Retinal pigment epithelial cell (primary cell): ENCODE measurements at regions not wholly inside any gene's neighbourhood (a gene's known extent, or its start where the extent isn't known, plus 50 kb on each side); places are given as distances from the start of the nearest gene placed in this dataset.

Experiments used
- DNase-seq: peaks from one replicate; pipeline ENCODE4 v3.0.0-alpha.2; 2010; ENCODE audit warnings: low read depth
- H3K4me3 ChIP-seq: 2 replicates; pipeline ENCODE4 v1.5.1; 2011; ENCODE audit warnings: mild to moderate bottlenecking, low read length, control low read depth, moderate library complexity
- CTCF ChIP-seq: conservative IDR thresholded peaks from 2 replicates; pipeline ENCODE4 v1.5.1; 2011; ENCODE audit warnings: low read depth, low read length, control low read depth, inconsistent platforms

DNA sequence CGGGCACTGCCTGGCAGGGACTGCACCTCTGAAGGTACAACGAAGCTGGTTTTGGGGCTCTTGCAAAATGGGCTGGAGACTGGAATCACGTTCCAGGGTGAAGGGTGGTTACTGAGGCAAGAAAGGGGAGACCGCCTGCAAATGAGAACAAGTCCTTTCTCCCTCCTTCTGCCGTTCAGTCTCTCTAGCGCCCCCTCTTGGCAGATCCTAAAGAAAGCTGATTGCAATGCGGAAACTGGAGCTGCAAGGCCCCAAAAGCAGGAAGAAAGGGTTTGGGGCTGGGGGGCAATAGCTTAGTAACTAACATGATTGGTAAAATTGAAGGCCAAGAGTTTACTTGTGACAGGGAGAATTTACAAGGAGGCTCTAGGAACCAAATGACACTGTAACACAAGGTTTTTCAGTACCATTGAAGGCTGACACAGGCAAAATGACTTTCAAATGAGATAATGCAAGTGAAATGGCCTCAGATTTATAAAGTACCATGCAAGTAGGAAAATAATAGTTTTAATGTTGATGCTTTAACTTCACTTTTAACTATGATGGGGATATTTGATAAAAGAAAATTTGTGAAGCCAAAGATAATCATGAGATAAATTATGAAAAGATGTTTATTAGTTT, 222.7 kb upstream of the HAND2 start:
- no peak overlapping the region for H3K4me3 ChIP-seq
- peak; percentile 55 for TF ChIP-seq CTCF
- no peak for DNase-seq

DNA sequence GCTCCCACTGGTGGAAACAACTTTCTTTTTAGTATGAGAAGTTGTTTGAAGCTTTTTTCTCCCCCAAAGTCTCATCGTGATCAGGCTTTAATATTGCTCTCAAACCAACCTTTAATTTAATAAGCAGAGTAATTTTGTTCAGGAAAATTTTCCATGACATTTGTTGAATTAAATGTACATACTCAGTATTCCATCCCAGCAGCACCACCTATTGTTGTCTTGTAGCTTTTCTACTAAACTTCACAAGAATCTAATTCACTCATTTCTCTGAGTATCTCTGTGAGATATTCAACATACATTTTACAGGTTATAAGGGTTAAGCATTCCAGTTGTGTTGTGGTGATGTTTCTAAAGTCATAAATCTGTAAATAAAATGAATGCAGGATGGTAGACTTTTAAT, 218.3 kb upstream of the HAND2 start:
- TF ChIP-seq CTCF = peak; percentile 25
- DNase-seq = no peak
- no peak overlapping the region for H3K4me3 ChIP-seq

- DNase-seq = no peak
- no peak overlapping the region for H3K4me3 ChIP-seq
- no peak for TF ChIP-seq CTCF
Measured at GRCh38 chr4:173747537-173748257, 217.7 kb upstream of the HAND2 start.

- no peak overlapping the region for H3K4me3 ChIP-seq
- no peak for TF ChIP-seq CTCF
- DNase-seq = no peak
Measured at GRCh38 chr4:173746424-173746823, 216.4 kb upstream of the HAND2 start.

DNA sequence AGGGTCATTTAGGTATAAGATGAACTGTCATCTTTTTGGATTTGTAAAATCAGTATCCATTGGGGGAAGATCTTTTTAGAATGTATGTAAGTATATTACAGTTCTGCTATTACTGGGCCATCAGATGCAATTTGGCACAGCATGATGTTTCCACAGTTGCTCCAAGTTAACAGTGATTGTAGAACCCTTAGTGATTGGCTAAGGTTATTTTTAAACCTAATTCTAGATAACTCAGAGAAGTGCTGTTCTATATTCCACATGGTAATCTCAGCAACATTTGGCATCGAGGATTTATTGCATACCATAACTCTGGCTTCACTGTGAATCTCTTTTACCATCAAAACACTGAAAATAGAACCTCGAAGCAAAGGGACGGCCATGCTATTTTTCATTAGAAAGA, 215.7 kb upstream of the HAND2 start:
- DNase-seq = no peak
- TF ChIP-seq CTCF = no peak
- no peak overlapping the region for H3K4me3 ChIP-seq

DNA sequence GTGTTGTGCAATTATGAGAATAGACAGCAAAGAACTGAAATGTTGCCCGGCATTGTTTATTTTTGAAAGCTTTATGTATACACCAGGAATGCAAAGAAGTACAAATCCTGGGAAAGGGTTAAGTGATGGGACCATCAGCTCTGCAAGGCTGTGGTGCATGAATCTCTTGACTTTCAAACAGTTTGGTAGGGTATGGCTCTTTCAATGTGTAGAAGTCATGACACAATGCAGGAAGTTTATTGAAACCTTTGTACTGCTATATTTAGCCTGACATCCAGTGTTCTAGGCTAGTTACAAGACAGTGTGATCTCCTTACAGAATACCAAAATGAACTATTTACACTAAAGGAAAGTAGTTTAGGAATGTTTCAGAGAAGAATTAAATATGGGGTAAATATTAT, 206.8 kb upstream of the HAND2 start:
- no peak overlapping the region for H3K4me3 ChIP-seq
- DNase-seq = no peak
- no peak for TF ChIP-seq CTCF

DNA sequence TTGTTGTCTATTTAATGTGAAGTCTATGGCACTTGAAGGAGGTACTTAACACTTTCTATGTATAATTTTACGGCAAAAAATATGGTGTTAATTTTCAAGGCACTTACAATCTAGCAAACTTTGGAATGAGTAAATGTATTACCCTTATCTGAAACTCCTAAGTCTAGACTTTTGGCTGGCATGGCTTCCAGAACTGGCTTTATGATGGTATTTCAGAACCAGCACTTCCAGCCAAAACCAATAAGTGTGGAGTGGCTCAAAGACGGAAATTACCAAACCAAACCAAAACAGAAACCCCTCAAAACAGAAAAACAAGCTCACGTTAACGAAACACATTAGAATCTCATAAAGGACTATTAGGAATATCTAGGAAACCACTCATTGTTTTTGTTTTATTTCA, 205.6 kb upstream of the HAND2 start:
- no peak for TF ChIP-seq CTCF
- DNase-seq = no peak
- H3K4me3 ChIP-seq = no peak overlapping the region
